Hematopoietic multipotent progenitor cell treated with erythropoietin and hydrocortisone succinate and interleukin-3 and kit ligand, for 17 days (in vitro differentiated cells): ENCODE measurements at regions not wholly inside any gene's neighbourhood (a gene's known extent, or its start where the extent isn't known, plus 50 kb on each side); places are given as distances from the start of the nearest gene placed in this dataset.

Source experiments
- DNase-seq: peaks from one replicate; pipeline ENCODE4 v3.0.0-alpha.2; 2015; ENCODE audit warnings: low spot score

GRCh38 chr7:47043304-47043703, 538.6 kb downstream of the TNS3 start:
- DNase-seq, result no peak

- DNase-seq, result no peak
These were observed 539.2 kb downstream of the TNS3 start for GRCh38 chr7:47042669-47043068.

DNA sequence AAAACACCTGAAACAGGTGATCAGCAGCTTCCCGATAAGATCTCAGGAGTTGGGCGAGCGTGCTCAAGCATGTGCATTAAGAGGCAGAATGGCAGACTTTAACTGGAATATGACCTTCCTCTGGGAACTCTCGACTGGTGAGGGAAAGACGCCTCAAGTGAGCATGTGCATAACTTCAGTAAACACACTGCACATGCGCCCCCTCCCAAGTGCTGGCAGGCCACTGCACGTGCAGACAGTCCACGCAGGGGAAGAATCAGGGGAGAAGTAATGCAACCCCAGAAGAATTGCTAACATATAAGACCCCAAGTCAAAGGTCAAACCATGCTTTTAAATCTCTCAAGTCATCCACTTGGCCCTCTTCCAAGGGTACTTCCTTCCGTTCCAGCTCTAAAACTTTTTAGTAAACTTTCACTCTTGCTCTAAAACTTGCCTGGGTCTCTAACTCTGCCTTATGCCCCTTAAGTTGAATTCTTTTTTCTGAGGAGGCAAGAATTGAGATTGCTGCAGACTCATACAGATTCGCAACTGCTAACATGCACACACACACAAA, 541.0 kb downstream of the TNS3 start:
- DNase-seq, result no peak

DNA sequence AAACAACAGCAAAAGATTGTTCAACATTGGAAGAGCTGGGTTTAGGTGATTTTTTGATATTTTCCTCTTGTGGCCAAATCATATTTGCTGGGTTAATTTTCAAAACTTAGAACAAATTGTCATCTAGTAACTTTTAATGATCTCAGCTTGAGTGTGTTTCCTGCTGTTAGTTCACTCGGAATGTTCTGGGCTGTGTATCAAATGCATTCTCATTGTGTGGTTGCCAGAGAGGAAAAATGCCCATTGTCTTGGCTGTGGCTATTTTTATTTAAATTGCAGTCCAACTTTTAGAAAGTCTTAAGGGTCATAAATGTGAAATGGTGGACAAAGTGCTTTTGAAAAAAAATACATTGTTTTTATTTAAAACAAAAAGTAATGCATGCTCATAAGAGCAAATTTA, 542.0 kb downstream of the TNS3 start:
- DNase-seq, result no peak

DNA sequence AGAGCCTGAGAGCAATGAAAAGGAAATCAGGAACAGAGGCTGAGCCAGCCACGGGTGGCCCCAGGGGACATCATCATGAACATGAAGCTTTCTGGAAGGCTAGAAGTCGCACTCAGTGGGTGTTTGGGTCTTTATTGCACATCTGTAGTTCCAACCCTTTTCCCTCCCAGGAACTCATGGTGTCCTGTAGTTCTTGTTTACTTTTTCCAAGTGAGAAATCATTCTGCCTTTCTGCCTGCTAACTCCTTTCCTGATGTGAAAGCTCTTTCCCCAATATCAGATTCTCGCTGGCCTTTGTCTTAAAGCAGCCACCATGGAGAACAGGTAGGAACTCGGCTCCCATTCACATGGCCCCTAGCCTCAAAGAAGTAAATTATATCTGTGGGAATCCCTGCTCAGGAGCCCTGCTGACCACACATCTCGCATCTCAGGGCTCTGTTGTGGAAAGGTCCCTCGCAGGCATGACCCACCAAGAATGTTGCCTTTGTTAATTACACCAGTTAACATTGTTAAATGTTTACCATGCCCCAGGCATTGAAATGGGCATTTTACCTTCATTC, 542.7 kb downstream of the TNS3 start:
- no peak for DNase-seq

- no peak for DNase-seq
These were observed 543.3 kb downstream of the TNS3 start for GRCh38 chr7:47038621-47039020.

DNA sequence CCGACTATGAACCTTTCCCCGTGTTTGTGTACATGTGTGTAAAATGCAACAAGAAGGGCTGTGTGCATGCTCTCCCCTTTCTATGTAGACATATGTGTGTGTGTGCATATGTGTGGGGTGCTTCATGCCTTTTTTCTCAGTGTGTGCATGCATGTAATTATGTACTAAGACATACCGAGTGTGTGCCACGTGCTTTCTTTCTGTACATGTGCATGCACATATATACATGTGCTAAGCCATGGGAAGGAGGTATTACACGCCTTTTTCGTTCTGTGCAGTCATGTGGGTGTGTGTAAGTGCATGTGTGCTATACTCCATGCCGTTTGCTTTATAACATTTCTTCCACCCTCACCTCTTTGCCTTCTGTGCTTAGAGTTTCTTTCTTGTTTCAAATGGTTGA, 544.3 kb downstream of the TNS3 start:
- DNase-seq, result no peak

DNA sequence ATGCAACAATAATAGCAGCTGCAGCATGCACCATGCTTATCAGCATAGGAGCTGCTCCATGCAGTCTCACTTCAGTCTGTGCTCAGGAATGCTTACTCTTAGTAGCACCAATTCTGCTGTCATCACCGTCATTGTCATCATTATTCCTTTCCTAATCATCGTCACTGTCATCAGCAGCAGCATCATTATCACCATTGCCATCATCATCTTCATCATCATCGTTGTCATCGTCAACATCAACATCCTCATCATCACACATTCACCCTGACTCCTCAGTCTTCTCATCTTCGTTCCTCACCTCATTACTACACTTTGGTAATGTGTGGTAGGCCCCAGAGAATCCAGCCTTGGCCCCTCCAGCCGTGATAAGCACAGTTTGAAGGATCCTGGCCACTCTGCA, 545.0 kb downstream of the TNS3 start:
- DNase-seq, result no peak

GRCh38 chr7:47035522-47035921, 546.4 kb downstream of the TNS3 start:
- DNase-seq, result no peak

- no peak for DNase-seq
These were observed 547.7 kb downstream of the TNS3 start for GRCh38 chr7:47034180-47034579.

- DNase-seq, result no peak
These were observed 549.4 kb downstream of the TNS3 start for GRCh38 chr7:47032536-47032908.

- no peak for DNase-seq
These were observed 550.0 kb downstream of the TNS3 start for GRCh38 chr7:47031786-47032535.

GRCh38 chr7:47028284-47028683, 553.6 kb downstream of the TNS3 start:
- DNase-seq, result no peak

GRCh38 chr7:47027695-47028240, 554.1 kb downstream of the TNS3 start:
- no peak for DNase-seq

GRCh38 chr7:47026780-47027361, 555.0 kb downstream of the TNS3 start:
- DNase-seq, result no peak

- no peak for DNase-seq
These were observed 556.9 kb downstream of the TNS3 start for GRCh38 chr7:47024991-47025390.

- no peak for DNase-seq
These were observed 573.5 kb downstream of the TNS3 start for GRCh38 chr7:47008461-47008860.

GRCh38 chr7:47007471-47007870, 574.4 kb downstream of the TNS3 start:
- no peak for DNase-seq

DNA sequence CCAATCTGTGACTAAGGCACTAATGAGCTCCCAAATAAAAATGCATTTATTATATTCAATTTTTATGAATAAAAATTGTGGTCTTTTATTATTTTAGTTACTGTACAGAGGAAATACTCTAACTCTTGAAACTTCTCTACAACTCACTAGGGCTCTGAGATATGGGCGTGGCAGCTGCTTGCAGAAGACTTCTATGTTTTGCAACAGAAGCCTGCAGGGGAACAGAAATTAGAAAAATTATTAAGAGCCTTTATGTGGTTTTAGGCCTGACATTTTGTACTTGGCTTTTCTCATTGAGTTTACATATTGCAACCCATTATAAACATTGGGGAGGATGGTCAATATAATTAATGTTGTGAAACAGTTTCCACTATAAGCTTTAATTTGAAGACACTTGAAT, 581.4 kb downstream of the TNS3 start:
- DNase-seq, result no peak

GRCh38 chr7:46999866-47000265, 582.0 kb downstream of the TNS3 start:
- no peak for DNase-seq

DNA sequence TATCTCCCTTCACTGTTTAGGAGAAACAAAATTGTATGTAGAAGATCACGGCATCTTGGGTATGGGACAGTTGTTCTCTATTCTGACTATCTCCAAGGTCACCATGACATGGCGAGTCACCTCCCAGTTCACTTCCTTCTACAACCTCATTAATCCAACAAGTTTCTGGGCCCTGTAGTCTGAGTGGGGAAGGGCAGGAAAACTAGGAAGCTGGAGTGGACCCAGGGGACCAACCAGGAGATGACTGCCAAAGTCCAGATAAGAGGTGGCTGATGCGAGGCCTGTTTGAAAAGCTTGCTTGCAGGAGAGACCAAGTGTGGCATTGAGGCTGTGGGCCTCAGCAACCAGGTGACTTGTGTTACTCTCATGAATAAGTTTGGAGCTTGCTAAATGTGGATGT, 584.9 kb downstream of the TNS3 start:
- DNase-seq, result no peak

DNA sequence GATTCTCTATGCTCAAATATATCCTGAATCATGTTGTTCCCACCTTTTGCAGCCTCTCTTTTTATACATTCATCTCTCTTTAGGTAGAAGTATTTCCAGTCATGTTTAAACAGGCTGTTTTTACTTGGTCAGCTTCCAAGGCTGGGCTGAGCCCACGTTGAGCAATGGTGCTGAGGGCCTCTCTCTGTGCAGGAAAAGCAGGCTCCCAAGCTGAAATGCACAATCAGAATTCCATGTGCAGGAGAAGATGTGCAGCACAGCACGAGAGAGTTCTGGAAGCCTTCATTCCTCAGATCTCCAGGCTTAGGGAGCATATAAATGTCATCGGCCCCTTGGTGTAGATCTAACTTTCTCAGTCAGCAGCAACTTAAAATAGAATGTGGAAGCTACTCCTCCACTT, 588.5 kb downstream of the TNS3 start:
- no peak for DNase-seq

DNA sequence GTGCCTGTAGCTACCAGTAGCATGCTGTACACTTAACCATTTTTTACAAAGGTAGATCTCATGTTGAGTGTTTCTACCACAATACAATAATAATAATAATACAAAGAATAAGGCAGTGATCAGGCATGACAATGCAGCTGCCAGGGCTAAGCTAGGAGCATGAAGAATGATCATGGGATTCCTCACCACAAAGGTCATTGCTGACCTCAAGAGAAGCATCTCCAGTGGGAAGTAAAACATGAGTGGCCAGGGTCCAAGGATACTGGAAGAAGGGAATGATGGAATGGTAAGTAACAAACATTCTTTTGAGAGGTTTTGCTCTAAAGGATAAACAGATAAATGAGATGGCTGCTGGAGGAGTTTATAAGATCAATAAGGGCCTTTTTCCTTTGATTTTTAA, 591.1 kb downstream of the TNS3 start:
- DNase-seq, result no peak
